ENCODE measurements at regions not wholly inside any gene's neighbourhood (a gene's known extent, or its start where the extent isn't known, plus 50 kb on each side); places are given as distances from the start of the nearest gene placed in this dataset.

GRCh38 chr11:43545610-43546009 is 134.9 kb upstream of the HSD17B12 start:
- peaks cover 0 to 5% (median under 1%) of the 10 kb centered on the region in 4 experiments for H3K4me1 ChIP-seq (ENCODE audit: control extremely low read depth in 1 of 4, control insufficient read depth in 4 of 4, insufficient read depth in 4 of 4, low read length in 3 of 4)
- DNase-seq: no peak
- 100% methylated on average over 1 of the region's 1 CpG for WGBS (ENCODE audit: insufficient coverage)
- H3K27me3 ChIP-seq (replicated peaks in 2 of 5; ENCODE audit: control insufficient read depth in 4 of 5, insufficient read depth in 5 of 5, low read length in 4 of 5): peaks cover 4 to 56% (median 22%) of the 10 kb centered on the region in 5 experiments
- H3K36me3 ChIP-seq (ENCODE audit: control insufficient read depth in 4 of 4, insufficient read depth in 4 of 4, low read length in 3 of 4): no peaks in the 10 kb centered on the region
- ChIA-PET CTCF (no interaction called here), POLR2A (no interaction called here)
- no peak overlapping the region for H3K27ac ChIP-seq (ENCODE audit: insufficient read depth in 1 of 2, low read depth in 1 of 2, low read length in 2 of 2, poor library complexity in 1 of 2, severe bottlenecking in 2 of 2)
- H3K9me3 ChIP-seq (ENCODE audit: control extremely low read depth in 1 of 5, control insufficient read depth in 4 of 5, insufficient read depth in 2 of 5, low read depth in 1 of 5, low read length in 4 of 5): peaks cover 0 to 4% (median 0%) of the 10 kb centered on the region in 5 experiments
- H3K4me3 ChIP-seq (ENCODE audit: control insufficient read depth in 1 of 7, extremely low read depth in 1 of 7, insufficient read depth in 4 of 7, low read depth in 2 of 7, low read length in 6 of 7): no peak overlapping the region

GRCh38 chr11:43546561-43547429 is 133.7 kb upstream of the HSD17B12 start:
- H3K27me3 ChIP-seq (replicated peaks in 2 of 5; ENCODE audit: control insufficient read depth in 4 of 5, insufficient read depth in 5 of 5, low read length in 4 of 5): peaks cover 6 to 63% (median 22%) of the 10 kb centered on the region in 5 experiments
- H3K4me1 ChIP-seq (ENCODE audit: control extremely low read depth in 1 of 4, control insufficient read depth in 4 of 4, insufficient read depth in 4 of 4, low read length in 3 of 4): peaks cover 0 to 5% (median under 1%) of the 10 kb centered on the region in 4 experiments
- H3K4me3 ChIP-seq (ENCODE audit: control insufficient read depth in 1 of 7, extremely low read depth in 1 of 7, insufficient read depth in 4 of 7, low read depth in 2 of 7, low read length in 6 of 7): no peak overlapping the region
- 50% methylated on average over 23 of the region's 27 CpGs for WGBS (ENCODE audit: insufficient coverage)
- DNase-seq: no peak
- H3K9me3 ChIP-seq (ENCODE audit: control extremely low read depth in 1 of 5, control insufficient read depth in 4 of 5, insufficient read depth in 2 of 5, low read depth in 1 of 5, low read length in 4 of 5): peaks cover 0 to 4% (median 0%) of the 10 kb centered on the region in 5 experiments
- ChIA-PET POLR2A (no interaction called here), CTCF (no interaction called here)
- no peaks in the 10 kb centered on the region for H3K36me3 ChIP-seq (ENCODE audit: control insufficient read depth in 4 of 4, insufficient read depth in 4 of 4, low read length in 3 of 4)
- H3K27ac ChIP-seq (ENCODE audit: insufficient read depth in 1 of 2, low read depth in 1 of 2, low read length in 2 of 2, poor library complexity in 1 of 2, severe bottlenecking in 2 of 2): no peak overlapping the region

DNA sequence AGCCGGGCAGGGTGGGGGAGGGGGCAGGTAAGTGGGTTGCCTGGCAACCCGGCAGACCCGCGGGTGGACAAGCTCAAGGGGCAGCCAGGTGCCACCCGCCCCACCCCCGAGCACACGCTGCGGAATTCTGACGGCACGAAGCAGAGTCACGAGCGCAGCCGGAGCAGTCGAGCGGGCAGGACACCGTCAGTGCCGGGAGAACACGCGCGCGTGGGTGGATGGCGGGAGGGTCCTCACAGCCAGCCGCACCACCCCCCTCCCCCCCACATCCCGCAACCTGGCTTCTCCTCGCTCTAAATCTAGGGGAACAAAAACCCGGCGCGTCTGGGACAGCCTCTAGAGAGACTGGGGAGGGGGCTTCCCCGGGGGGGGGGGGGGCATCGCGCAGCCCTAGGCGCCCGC is 133.1 kb upstream of the HSD17B12 start:
- H3K9me3 ChIP-seq (ENCODE audit: control extremely low read depth in 1 of 5, control insufficient read depth in 4 of 5, insufficient read depth in 2 of 5, low read depth in 1 of 5, low read length in 4 of 5): peaks cover 0 to 4% (median 0%) of the 10 kb centered on the region in 5 experiments
- no peak for DNase-seq
- 6% methylated on average over 10 of the region's 33 CpGs for WGBS (ENCODE audit: insufficient coverage)
- CTCF ChIA-PET: no interaction called here
- H3K27me3 ChIP-seq (replicated peaks in 2 of 5; ENCODE audit: control insufficient read depth in 4 of 5, insufficient read depth in 5 of 5, low read length in 4 of 5): peaks cover 6 to 63% (median 25%) of the 10 kb centered on the region in 5 experiments
- POLR2A ChIA-PET: no interaction called here
- H3K4me1 ChIP-seq (ENCODE audit: control extremely low read depth in 1 of 4, control insufficient read depth in 4 of 4, insufficient read depth in 4 of 4, low read length in 3 of 4): peaks cover 0 to 5% (median under 1%) of the 10 kb centered on the region in 4 experiments
- H3K27ac ChIP-seq (ENCODE audit: insufficient read depth in 1 of 2, low read depth in 1 of 2, low read length in 2 of 2, poor library complexity in 1 of 2, severe bottlenecking in 2 of 2): no peak overlapping the region
- H3K4me3 ChIP-seq (ENCODE audit: control insufficient read depth in 1 of 7, extremely low read depth in 1 of 7, insufficient read depth in 4 of 7, low read depth in 2 of 7, low read length in 6 of 7): no peak overlapping the region
- H3K36me3 ChIP-seq (ENCODE audit: control insufficient read depth in 4 of 4, insufficient read depth in 4 of 4, low read length in 3 of 4): no peaks in the 10 kb centered on the region

GRCh38 chr11:43547889-43548381 is 132.6 kb upstream of the HSD17B12 start:
- Histone ChIP-seq H3K9me3 (ENCODE audit: control extremely low read depth in 1 of 5, control insufficient read depth in 4 of 5, insufficient read depth in 2 of 5, low read depth in 1 of 5, low read length in 4 of 5) (peaks cover 0 to 4% (median 0%) of the 10 kb centered on the region in 5 experiments), H3K27me3 (replicated peaks in 2 of 5; ENCODE audit: control insufficient read depth in 4 of 5, insufficient read depth in 5 of 5, low read length in 4 of 5) (peaks cover 6 to 68% (median 25%) of the 10 kb centered on the region in 5 experiments), H3K36me3 (ENCODE audit: control insufficient read depth in 4 of 4, insufficient read depth in 4 of 4, low read length in 3 of 4) (no peaks in the 10 kb centered on the region), H3K4me1 (ENCODE audit: control extremely low read depth in 1 of 4, control insufficient read depth in 4 of 4, insufficient read depth in 4 of 4, low read length in 3 of 4) (peaks cover 0 to 5% (median under 1%) of the 10 kb centered on the region in 4 experiments), H3K27ac (ENCODE audit: insufficient read depth in 1 of 2, low read depth in 1 of 2, low read length in 2 of 2, poor library complexity in 1 of 2, severe bottlenecking in 2 of 2) (no peak overlapping the region), H3K4me3 (ENCODE audit: control insufficient read depth in 1 of 7, extremely low read depth in 1 of 7, insufficient read depth in 4 of 7, low read depth in 2 of 7, low read length in 6 of 7) (no peak overlapping the region)
- POLR2A ChIA-PET: interaction anchor here (0.8 kb wide), 1 partner anchor 54 kb away, joined by 3 read pairs; no protein-coding TSS in a partner anchor
- CTCF ChIA-PET: interaction anchor here (1.7 kb wide), 1 partner anchor 22 kb away, joined by 3 read pairs; no protein-coding TSS in a partner anchor
- peak in 1 of 3 donors; percentile 15 for DNase-seq
- 37% methylated on average over 32 of the region's 51 CpGs for WGBS (ENCODE audit: insufficient coverage)

- Histone ChIP-seq H3K27me3 (replicated peaks in 2 of 5; ENCODE audit: control insufficient read depth in 4 of 5, insufficient read depth in 5 of 5, low read length in 4 of 5) (peaks cover 6 to 77% (median 23%) of the 10 kb centered on the region in 5 experiments), H3K4me3 (ENCODE audit: control insufficient read depth in 1 of 7, extremely low read depth in 1 of 7, insufficient read depth in 4 of 7, low read depth in 2 of 7, low read length in 6 of 7) (no peak overlapping the region), H3K9me3 (ENCODE audit: control extremely low read depth in 1 of 5, control insufficient read depth in 4 of 5, insufficient read depth in 2 of 5, low read depth in 1 of 5, low read length in 4 of 5) (peaks cover 0 to 4% (median 0%) of the 10 kb centered on the region in 5 experiments), H3K36me3 (ENCODE audit: control insufficient read depth in 4 of 4, insufficient read depth in 4 of 4, low read length in 3 of 4) (no peaks in the 10 kb centered on the region), H3K4me1 (ENCODE audit: control extremely low read depth in 1 of 4, control insufficient read depth in 4 of 4, insufficient read depth in 4 of 4, low read length in 3 of 4) (peaks cover 0 to 5% (median under 1%) of the 10 kb centered on the region in 4 experiments), H3K27ac (ENCODE audit: insufficient read depth in 1 of 2, low read depth in 1 of 2, low read length in 2 of 2, poor library complexity in 1 of 2, severe bottlenecking in 2 of 2) (no peak overlapping the region)
- WGBS (ENCODE audit: insufficient coverage): 100% methylated on average over 1 of the region's 4 CpGs
- ChIA-PET POLR2A (no interaction called here), CTCF (interaction anchor here (1.7 kb wide), 1 partner anchor 21 kb away, joined by 3 read pairs; no protein-coding TSS in a partner anchor)
- no peak for DNase-seq
Measured at GRCh38 chr11:43548916-43549315, 131.6 kb upstream of the HSD17B12 start.

DNA sequence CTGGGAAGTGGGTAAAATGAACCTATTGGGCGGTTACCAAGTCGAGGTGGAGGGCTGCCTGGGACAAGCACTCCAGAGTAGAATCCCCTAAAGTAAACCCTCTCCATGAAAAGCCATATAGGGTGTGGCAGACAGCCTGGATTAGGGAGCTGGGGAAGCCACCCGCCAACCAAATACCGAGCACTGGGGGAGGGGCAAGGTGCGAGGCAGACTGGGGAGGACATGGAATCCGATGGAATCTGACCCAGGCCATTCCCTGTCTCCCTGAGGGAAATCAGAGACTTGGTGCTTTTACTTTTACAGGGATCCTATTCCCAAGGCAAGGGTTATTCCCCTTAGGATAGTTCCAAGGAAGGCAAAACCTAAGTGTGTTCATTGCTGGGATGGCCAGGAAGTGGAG is 130.9 kb upstream of the HSD17B12 start:
- no peak for DNase-seq
- POLR2A ChIA-PET: no interaction called here
- H3K36me3 ChIP-seq (ENCODE audit: control insufficient read depth in 4 of 4, insufficient read depth in 4 of 4, low read length in 3 of 4): no peaks in the 10 kb centered on the region

More for the DNA sequence above, 130.9 kb upstream of the HSD17B12 start:
- WGBS (ENCODE audit: insufficient coverage): 53% methylated on average over 4 of the region's 6 CpGs
- CTCF ChIA-PET: interaction anchor here (1.7 kb wide), 1 partner anchor 20 kb away, joined by 3 read pairs; no protein-coding TSS in a partner anchor
- Histone ChIP-seq H3K9me3 (ENCODE audit: control extremely low read depth in 1 of 5, control insufficient read depth in 4 of 5, insufficient read depth in 2 of 5, low read depth in 1 of 5, low read length in 4 of 5) (peaks cover 0 to 4% (median 0%) of the 10 kb centered on the region in 5 experiments), H3K27ac (ENCODE audit: insufficient read depth in 1 of 2, low read depth in 1 of 2, low read length in 2 of 2, poor library complexity in 1 of 2, severe bottlenecking in 2 of 2) (no peak overlapping the region), H3K4me3 (ENCODE audit: control insufficient read depth in 1 of 7, extremely low read depth in 1 of 7, insufficient read depth in 4 of 7, low read depth in 2 of 7, low read length in 6 of 7) (no peak overlapping the region), H3K4me1 (ENCODE audit: control extremely low read depth in 1 of 4, control insufficient read depth in 4 of 4, insufficient read depth in 4 of 4, low read length in 3 of 4) (peaks cover 0 to 5% (median under 1%) of the 10 kb centered on the region in 4 experiments), H3K27me3 (replicated peaks in 2 of 5; ENCODE audit: control insufficient read depth in 4 of 5, insufficient read depth in 5 of 5, low read length in 4 of 5) (peaks cover 6 to 82% (median 26%) of the 10 kb centered on the region in 5 experiments)

All from common myeloid progenitor, CD34-positive (primary cell).